GM18499 (cell line): ENCODE measurements at regions not wholly inside any gene's neighbourhood (a gene's known extent, or its start where the extent isn't known, plus 50 kb on each side); places are given as distances from the start of the nearest gene placed in this dataset.
A peak's percentile ranks its signal among the peaks of the same experiment; 100 is the strongest.
"Not testable (repeated sequence)": the region's sequence is repeated elsewhere in the genome, so short reads cannot be mapped to it uniquely, and the experiment has no call there.

Source experiments
- ATAC-seq: cut with Tn5 transposase; IDR thresholded peaks from one replicate; pipeline ENCODE4 v1.9.1; 2021; ENCODE audit warnings: moderate number of reproducible peaks; ENCODE audit not compliant: insufficient read depth, unreplicated experiment

GRCh38 chr13:54004026-54004699, 975.5 kb downstream of the OLFM4 start:
- no peak for ATAC-seq

GRCh38 chr13:54016542-54016941, 987.9 kb downstream of the OLFM4 start:
- ATAC-seq = no peak

DNA sequence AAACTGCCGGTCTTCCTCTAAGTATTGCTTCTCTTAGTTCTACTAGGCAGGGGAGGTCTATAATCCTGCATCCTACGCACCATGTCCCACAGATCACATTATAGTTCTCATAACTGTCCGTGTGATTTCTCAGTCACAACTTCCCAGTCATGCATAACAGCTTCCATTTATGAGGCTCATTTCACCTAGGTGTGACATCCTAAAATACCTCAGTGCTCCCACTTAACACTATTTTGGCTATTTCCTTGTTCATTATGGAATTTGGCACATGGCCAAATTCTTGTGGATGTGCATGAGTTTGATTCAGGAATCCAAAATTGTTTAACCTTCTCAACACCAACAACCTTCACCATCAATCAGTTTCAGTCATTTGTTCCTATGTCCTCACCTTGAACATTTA, 989.9 kb downstream of the OLFM4 start:
- no peak for ATAC-seq

DNA sequence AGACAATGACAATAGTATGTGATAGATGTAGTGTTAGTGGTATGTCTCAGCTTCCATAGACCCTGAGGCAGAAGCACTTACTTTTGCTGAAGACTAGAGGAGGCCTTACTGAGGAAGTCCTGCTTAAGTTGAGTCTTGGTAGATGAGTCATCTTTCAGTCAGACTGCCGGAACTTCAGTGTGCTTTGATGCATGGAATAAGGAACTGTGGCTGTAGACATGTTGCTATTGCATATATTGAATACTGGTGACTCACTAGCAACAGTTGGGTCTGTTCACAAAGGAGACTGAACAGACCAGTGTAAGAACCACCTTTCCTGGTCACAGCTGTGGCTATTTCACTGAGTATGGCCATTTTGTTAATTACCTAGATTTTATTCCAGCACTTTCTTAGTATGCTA, 1000.6 kb downstream of the OLFM4 start:
- ATAC-seq = peak; percentile 99

- no peak for ATAC-seq
Observed at GRCh38 chr13:54029720-54030119, 1001.1 kb downstream of the OLFM4 start.

- ATAC-seq = no peak
Observed at GRCh38 chr13:54033323-54033861, 1004.8 kb downstream of the OLFM4 start.

GRCh38 chr13:54034047-54034446, 1005.4 kb downstream of the OLFM4 start:
- no peak for ATAC-seq

DNA sequence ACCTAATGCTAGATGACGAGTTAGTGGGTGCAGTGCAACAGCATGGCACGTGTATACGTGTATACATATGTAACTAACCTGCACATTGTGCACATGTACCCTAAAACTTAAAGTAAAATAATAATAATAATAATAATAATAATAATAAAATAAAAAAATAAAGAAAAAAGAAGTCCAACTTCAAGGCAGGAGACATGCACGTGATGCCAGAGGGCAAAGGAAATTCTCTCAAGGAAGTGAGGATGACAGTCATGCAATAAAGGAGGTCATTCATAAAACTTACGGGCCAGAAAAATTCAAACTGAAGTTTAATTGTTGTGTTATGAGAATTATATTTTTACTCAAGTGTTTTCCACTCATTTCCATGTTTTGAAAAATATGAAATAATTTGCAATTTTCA, 1028.8 kb downstream of the OLFM4 start:
- not testable (repeated sequence) for ATAC-seq

DNA sequence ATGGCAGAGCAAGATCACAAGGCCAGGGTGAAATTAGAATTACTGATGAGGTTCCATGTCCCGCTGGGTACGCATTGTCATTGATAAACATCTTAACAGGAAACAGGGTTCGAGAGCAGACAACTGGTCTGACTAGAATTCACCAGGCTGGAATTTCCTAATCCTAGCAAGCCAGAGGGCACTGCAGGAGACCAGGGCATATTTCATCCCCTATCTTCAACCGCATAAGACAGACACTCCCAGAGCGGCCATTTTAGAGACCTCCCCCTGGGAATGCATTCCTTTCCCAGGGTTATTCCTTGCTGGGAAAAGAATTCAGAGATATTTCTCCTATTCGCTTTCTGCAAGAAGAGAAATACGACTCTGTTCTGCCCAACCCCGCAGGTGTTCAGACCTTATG, 1041.3 kb downstream of the OLFM4 start:
- ATAC-seq = not testable (repeated sequence)

DNA sequence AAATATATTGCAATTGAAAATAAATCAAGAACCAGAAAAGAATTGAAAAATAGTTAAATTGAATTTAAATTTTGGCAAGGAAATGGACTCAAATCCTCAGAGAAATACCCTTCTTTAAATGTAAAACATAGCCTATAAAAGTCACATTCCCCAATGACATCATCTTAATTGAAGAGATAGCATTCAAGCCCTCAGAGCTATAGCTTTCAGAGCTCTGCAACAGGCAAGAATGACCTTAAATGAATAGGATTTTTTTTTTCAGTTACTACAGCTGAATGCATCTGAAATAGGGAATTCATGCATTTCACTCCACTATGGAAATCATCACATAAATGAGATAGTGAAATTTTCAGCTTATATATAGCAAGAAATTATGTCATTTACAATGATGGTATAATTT, 1049.0 kb downstream of the OLFM4 start:
- no peak for ATAC-seq

DNA sequence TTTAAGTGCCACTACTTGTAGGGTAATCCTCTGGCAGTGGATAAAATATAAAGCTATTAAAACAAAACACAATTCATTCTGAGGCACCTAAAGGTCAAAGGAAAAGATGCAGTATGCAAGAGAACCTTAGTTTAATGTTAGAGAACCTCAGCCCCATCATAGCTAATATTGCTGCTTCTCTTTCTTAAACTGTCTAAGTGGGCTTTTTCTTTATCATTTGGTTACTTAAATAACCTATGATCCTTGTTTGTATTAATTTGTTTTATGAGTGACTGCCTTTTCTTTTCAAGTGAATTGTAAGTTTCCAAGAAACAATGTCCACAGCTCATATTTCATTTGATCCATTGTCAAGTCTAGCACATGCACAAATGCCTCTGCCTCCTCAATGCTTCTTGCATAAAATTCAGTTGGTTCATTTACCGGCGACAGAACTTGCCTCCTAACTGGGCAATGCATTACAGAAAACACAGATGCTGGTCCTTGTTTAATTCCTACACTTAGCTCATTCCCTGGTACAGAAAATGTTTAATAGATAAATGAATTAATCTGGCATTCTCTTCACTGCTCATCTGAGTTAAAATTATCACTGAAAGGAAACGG, 1049.8 kb downstream of the OLFM4 start:
- no peak for ATAC-seq

DNA sequence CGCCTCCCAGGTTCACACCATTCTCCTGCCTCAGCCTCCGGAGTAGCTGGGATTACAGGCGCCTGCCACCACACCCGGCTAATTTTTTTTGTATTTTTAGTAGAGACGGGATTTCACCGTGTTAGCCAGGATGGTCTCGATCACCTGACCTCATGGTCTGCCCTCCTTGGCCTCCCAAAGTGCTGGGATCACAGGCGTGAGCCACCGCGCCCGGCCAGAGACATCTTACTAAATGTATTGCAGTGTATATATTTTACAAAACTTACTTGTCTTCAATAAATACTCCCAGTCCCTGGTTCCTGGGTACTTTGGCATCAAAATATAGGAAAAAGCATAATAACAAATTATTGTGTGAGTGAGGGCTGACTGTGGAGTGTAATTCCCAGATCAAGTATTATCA, 1053.7 kb downstream of the OLFM4 start:
- not testable (repeated sequence) for ATAC-seq

DNA sequence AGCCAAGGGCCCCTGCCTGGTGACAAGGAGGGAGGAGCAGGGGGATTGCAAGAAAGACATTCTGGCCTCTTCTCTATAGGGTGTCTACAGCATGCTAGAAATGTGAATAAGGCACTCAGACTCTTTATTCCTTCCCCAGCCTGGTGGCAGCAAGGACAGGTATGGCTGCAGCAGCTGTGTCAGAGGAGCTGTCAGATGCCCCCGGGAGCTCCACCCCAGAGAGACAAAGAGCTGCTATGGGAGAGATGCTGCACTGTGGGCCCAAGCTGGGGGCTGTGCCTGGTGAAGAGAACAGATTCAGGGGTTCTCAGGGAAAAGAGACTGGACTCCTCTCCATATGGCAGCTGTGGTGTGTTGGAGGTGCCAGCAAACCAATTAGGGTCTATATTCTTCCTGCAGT, 1063.3 kb downstream of the OLFM4 start:
- ATAC-seq = no peak

DNA sequence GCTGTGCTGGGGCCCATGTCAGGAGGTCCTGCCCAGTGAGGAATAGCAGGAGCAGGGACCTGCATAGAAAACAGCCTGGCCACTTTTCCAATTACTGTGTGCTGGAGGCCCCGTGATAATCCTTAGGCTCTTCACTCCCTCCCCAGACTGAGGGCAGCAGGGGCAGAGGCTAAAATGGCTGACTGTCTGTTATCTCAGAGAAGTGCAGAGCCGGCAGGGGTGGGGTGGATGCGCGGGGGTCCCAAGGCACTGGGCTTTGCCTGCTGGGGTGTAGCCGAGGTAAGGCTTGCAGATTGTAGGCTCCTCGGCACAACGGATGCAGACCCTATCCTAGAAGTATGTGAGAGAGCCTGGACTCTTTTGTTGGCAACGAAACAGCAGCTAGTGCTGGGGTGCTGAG, 1064.1 kb downstream of the OLFM4 start:
- ATAC-seq = no peak

- no peak for ATAC-seq
Observed at GRCh38 chr13:54110597-54110996, 1082.0 kb downstream of the OLFM4 start.

- no peak for ATAC-seq
Observed at GRCh38 chr13:54124700-54125099, 1096.1 kb downstream of the OLFM4 start.

DNA sequence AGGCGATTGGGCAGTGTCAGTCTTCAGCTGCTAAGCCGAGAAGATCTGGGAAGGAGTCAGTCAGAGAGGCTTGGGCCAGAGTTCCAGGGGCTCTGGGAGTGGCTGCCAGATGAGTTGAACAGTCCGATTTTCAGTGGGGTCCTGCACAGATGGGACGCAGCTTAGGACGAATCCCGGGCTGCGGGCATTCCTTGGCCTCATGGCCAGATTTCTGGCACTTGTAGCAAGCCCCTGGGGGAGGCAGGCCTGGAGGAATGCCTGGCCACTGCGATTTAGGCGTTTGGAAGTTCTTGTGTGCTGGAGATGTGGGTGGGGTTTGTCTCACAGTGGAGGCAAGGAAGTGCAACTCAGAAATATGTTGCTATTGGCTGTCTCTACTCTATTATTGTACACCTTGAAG, 1102.3 kb downstream of the OLFM4 start:
- not testable (repeated sequence) for ATAC-seq

DNA sequence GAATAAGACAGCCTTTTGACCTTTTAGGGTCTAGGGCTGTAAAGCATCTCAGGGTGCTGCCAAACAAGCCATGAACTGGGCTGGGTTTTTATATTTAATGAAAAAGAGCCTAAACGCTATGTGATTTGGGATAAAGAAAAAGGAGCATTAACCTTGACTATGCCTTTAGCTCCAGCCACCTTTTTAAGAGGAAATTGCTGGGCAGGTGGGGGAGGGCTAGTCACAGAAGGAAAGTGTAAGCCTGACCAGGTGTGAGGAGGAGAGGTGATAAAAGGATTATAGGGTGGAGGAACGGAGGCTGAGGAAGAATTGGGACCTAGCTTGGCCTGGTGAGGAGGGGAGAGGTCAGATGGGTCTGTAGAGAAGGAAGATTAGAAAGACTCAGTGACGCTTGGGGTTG, 1102.8 kb downstream of the OLFM4 start:
- ATAC-seq = not testable (repeated sequence)

DNA sequence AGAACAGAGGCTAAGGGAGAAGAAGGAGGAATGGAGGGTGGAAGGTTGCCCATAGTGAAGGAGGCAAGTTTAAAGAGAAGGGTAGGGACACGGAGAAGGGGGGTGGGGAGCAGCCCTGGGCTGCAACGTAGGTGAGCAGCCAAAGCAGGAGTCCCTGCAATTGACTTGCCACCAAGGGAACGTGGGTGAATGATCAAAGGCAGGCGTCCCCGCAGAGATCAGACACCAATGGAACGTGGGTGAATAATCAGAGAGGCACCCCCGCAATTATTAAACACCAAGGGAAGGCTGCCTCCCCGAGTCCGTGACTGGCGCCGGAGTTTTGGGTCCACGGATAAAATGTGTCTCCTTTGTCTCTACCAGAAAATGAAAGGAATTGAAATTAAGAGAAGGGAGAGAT, 1103.5 kb downstream of the OLFM4 start:
- ATAC-seq = not testable (repeated sequence)

DNA sequence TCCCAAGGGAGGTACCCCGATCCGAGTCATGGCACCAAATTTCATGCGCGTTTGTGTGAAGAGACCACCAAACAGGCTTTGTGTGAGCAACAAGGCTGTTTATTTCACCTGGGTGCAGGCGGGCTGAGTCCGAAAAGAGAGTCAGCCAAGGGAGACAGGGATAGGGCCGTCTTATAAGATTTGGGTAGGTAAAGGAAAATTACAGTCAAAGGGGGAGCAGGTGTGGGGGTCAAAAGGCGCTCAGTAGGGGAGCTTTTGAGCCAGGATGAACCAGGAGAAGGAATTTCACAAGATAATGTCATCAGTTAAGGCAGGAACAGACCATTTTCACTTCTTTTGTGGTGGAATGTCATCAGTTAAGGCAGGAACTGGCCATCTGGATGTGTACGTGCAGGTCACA, 1104.1 kb downstream of the OLFM4 start:
- ATAC-seq = not testable (repeated sequence)

DNA sequence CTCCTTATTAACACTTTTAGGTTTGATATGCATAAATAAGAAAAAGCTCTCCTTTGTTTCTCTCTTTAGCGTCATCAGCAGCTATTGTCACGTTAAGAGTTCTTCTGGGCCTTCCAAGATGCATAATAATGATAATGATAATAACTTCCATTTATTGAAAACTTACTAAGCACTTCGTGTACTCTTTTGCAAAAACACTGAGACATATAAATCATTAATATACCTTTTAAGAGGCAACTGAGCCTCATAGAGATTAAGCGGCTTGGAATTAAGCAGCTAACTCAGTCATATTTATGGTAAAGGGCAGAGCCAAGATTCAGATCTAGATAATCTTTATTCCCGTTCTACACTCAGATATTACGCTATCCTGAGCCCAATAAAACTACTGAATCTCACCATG, 1105.1 kb downstream of the OLFM4 start:
- ATAC-seq = no peak

DNA sequence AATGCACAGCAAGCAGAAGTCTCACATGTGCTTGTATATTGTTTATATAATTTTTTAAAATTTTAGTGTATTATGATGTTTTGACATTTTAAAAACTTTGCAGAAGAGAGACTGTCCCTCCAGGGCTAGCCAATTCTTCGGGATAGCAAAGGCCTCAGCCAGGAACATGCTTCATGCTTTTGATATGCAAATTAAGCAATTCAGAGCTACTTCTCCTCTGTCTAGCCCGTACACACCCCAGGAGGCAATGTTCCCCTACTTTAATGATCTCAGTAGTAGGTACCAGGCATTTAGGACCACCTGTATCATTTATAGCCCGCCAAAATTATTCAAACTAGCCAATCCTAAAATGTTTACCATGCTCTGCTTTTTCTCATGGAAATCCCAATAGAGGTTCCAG, 1116.2 kb downstream of the OLFM4 start:
- ATAC-seq = no peak
